ENCODE measurements at regions not wholly inside any gene's neighbourhood (a gene's known extent, or its start where the extent isn't known, plus 50 kb on each side); places are given as distances from the start of the nearest gene placed in this dataset.
"Not testable (repeated sequence)": the region's sequence is repeated elsewhere in the genome, so short reads cannot be mapped to it uniquely, and the experiment has no call there.

DNA sequence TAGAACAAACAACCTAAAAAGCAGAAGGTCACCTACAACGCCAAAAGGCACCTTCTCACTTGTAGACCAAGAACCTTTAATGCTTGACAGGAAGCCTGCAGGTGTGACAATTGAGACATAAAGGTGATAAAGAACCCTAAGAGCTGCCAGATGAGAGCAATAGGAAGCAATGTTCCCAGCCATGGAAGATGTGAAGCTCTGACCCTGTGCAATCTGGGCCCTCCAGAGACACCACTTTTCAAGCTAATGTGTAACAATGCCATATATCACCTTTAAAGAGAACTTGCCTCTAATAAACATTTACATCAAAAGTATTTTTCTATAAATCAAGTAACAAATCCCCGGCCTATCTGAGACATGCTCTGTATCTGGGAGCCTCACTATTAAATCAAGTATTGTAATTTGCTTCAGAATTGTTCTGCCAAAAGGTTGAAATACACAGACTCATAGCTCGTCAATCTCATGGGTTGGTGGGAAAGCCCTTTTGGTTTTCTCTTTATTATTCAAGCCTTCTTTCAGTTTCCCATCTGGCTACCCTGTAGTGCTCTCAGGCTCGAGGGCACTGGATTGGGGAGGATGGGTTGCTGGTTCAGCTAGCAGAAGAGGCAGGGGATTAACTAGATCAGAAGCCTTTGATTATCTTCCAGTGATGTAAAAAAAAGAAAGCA lies 368.9 kb downstream of the BUD13 start:
- DNase-seq, result no peak

DNA sequence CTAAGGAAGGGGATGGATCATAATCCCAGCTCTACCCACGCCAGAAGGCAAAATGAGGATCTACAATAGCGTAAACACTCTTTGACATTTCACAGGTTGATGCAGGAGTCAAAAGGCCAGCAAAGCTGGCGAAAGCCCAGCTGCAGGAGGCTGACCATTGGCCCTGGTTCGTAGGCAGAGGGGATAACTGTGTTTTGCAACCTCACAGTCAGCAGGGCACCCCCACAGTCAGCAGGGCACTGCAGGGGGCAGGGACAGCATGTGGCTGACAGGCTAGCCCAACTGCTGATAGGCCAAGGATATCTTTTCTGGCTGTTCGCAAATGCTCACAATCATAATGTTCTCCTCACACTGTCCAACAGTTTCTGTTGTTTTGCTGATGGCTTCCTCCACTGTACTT lies 372.7 kb downstream of the BUD13 start:
- no peak for DNase-seq

DNA sequence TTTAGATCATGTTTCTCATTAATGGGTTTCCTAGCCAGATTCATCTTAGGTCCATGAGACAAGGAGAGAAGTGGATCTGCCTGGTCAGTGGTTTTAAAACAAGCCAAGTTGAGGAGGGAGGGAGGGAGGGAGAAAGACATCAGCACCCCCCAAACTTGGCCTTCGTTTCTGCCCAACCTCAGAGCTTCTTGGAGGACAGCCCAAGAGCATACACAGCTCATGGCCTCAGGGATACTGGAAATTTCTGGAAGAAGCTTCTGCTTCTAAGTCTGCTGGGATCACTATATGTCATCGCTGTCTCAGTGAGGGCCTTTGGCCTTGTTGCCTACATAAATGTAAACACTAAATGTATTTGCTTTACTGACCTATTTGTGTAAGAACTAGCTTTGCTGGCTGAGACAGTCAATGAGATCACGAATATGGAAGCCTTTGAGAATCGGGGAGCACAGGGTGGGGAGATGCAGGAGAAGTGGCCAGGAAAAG lies 375.1 kb downstream of the BUD13 start:
- DNase-seq, result no peak

DNA sequence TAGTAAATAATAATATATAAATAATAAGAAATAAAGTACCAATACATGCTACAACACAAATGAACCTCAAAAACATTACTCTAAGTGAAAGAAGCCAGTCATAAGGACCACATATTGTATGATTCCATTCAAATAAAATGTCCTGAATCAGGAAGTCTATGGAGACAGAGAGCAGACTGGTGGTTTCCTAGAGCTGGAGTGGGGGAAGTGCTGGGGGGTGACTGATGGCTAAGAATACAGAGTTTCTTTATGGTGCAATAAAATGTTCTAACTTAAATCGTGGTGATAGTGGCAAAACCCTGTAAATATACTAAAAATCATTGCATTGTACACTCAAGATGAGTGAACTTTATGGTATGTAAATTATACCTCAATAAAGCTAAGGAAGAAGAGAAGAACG lies 376.5 kb downstream of the BUD13 start:
- DNase-seq, result no peak

DNA sequence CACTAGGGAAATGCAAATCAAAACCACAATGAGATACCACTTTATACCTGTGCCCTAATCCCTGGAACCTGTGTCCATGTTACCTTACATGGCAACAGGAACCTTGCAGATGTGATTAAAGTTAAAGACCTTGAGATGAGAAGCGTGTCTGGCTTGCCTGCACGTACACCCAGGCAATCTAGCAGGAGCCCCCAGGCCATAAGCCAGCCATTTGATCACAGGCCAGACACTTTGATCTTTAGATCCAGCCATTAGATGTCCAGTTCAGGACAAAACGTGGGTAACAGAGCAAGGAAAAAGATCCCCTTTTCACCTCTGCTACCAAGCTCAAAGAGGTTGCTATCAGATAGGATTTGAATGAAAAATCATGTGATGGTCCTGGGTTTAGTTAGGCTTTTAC lies 378.8 kb downstream of the BUD13 start:
- no peak for DNase-seq

DNA sequence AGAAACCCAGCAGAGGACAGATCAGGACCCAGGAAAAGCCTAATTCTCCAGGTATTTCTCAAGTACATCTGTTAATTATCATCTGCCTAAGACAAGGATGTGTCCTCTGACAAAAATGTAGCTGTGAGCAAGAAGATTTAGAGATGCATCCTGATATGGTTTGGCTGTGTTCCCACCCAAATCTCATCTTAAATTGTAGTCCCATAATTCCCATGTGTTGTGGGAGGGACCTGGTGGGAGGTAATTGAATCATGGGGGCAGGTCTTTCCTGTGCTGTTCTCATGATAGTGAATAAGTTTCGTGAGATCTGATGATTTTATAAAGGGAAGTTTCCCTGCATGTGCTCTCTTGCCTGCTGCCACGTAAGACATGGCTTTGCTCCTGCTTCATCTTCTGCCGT lies 381.8 kb downstream of the BUD13 start:
- DNase-seq, result no peak

DNA sequence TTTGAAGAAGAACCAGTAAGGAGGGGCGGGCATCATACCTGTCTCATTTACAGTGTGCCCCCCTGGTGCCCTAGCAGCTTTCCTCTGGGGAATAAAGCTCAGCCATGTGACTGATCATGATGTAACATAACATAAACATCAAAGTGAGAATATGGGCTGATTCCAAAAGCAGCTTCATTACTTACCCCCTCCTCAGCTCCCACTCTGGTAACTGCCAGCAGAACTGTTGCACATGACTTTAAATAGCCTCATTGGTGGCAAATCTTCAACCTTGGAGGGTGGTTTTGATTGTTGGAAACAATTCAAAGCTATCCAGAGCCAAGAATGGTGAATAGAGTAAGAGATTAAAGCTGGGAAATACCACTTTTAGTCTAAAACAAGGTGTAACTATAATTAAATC lies 384.6 kb downstream of the BUD13 start:
- DNase-seq, result no peak

DNA sequence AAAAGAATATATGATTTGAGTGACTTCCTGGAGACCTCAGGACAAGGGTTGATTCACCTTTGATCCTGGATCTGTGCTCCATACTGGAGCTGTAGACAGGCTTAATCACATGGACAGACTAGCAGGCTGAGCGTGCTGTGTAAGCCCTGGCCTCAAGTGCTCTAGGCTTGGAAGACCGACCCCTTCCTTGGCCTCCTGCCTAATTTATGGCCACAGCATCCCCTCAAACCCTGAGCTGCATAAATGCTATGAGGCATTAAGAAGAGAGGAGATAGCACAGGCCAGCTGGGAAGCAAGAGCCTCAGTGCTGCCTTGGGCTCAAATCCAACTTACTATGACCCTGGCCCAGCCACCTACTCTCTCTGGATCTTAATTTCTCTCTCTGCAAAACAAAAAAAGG lies 385.1 kb downstream of the BUD13 start:
- no peak for DNase-seq

DNA sequence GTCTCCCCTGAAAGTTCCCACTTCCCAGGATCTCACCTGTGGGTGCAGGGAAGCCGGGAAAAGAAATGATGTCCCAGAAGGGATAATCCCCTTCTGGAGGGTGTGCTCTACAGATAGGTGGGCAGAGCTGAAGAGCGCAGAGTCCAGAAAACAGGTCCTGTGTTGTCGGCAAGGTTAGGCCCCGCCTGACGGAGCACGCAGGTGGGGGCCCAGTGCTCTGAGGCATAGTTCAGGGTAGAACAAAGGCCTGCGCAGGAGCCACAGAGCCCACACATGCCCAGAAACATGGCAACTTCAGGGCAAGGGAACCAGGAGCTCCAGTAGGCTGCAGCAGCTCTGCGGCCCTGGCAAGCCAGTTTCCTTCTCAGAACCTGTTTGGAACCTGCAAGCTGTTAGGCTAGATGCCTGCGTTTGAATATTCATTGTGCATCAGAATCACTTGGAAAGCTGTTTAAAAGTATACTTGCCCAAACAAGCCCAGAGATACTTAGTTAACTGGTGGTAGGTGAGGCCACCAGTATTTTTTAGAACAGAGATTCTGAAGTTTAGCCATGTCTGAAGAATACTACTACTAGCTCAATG lies 386.6 kb downstream of the BUD13 start:
- DNase-seq, result no peak

DNA sequence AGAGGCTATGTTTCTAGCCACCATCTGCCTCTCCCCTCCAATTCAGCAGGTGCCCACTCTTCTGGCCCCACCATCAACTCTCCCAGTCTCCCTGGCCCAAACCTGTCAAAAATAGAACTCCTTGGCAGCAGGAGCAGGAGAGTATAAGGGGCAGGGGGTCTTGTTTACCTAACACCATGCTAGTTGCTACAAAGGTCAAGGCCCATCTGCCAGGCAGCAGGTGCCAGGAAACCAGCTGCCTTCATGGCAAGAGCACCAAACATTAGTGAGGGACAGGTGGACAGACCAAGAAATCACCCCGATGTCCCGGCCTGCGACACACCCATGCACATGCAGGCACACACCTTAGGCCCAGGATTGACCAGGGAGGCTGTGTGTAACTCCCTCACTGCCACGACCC lies 387.9 kb downstream of the BUD13 start:
- DNase-seq, result no peak

DNA sequence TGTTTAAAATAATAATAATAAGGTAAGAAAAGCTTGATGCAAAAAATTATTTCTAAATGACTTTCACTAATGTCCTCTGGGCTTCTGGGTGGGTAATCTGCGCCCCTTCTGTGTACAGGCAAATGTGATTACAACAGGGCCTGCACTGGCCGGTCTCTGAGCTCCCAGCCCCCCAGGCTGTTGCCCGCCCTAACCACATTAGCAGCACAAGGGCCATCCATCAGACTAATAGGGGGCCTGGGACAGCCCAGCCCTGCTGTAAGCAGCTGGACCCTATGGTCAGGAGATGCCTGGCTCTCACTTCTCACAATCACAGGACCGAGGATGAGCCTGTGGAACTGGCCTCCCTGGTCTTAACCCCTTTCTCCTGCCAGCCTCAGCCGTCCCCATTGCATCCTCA lies 388.4 kb downstream of the BUD13 start:
- no peak for DNase-seq

DNA sequence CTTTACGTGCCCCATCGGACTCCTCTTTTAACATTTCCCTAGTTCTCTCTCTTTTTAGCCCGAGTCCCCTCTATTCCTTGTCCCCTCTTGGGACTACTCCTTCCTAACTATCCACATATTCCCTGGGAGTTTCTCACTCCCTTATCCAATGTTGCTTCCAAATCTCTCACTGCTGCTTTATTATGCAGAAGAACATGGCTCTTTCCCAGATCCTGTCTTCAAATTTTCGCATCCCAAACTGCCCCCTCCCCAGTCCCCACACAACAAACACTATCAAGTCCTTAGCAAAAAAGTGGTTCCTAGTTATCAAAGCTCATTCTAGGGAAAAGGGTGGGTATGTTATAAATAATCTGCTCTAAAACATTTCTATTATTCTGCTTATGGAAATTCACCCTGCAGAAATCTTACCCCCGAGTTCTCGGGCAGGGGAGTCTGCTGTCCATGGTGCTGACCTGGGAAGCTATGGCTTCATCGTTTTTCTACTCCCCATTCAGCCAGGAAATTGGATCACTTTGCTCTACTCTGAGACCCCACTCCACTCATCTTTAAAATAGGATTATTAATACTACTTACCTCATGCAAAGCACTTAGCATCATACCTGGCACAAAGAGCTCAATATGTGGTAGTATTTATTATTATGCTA lies 393.5 kb downstream of the BUD13 start:
- DNase-seq, result no peak

DNA sequence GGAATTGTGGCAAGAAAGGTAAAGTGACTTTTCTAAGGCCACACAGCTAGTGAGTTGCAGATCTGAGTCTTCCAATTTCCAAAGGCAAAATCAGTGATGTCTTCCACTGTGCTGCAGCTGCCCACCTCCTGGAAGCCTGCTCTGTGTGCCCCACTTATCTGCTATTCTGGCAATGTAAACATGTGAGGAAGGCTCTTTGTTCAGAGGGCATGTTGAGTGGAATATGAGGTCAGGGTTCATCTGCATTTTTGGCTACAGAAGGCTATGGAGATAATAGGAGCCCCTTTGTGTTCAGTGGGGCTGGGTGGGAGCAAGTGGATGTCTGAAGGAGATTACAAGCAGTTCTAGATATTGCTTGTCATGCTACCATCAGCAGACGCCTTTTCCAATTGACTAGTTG lies 396.2 kb downstream of the BUD13 start:
- no peak for DNase-seq

DNA sequence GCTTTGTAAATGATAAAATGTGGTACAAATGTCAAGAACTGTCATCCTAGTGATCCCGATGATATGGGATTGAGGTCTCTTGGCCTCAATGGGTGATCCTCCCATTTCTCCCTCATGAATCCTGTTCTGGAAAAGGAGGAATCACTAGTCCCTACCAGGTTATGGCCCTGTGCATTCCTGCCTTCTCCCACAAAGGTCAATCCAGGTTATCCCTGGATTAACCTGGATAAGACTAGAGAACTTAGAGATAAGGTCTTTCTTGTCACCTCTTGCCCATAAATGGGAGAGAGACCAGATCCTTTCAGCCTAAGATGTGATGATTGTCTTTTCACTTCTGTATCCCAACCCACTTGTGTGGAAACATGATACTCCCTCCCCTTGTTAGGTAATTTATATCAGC lies 396.7 kb downstream of the BUD13 start:
- no peak for DNase-seq

DNA sequence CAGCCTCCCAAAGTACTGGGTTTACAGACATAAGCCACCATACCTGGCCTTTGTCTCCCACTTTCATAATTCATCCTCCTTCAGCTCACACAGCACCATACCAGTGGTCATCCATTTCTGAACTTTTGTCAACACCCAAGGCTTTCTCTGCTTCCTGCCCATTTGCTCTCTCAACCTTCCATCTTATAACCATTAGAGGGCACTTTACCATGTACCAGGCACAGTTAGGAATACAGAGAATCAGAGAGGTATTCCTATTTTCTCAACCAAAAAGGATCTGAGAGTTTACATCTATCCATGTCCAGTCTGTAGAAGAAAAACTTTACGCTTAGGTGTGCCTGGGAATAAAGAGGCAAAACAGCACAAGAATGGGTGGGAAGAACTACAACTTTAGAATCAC lies 397.6 kb downstream of the BUD13 start:
- no peak for DNase-seq

DNA sequence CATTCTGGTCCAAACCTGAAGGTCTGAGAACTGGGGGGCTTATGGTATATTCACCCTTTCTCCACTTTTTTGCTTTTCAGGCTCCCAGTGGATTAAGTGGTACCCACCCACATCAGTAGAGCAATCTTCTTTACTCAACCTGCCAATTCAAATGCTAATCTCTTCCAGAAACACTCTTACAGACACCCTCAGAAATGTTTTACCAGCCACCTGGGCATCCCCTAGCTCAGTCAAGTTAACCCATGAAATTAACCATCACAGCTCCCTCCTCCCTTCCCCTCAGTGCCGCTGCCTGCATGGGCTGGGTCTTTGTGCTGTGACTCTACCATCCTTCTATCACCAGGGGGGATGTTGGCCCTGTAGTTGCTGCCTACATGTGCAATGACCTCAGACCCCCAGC lies 398.7 kb downstream of the BUD13 start:
- no peak for DNase-seq

DNA sequence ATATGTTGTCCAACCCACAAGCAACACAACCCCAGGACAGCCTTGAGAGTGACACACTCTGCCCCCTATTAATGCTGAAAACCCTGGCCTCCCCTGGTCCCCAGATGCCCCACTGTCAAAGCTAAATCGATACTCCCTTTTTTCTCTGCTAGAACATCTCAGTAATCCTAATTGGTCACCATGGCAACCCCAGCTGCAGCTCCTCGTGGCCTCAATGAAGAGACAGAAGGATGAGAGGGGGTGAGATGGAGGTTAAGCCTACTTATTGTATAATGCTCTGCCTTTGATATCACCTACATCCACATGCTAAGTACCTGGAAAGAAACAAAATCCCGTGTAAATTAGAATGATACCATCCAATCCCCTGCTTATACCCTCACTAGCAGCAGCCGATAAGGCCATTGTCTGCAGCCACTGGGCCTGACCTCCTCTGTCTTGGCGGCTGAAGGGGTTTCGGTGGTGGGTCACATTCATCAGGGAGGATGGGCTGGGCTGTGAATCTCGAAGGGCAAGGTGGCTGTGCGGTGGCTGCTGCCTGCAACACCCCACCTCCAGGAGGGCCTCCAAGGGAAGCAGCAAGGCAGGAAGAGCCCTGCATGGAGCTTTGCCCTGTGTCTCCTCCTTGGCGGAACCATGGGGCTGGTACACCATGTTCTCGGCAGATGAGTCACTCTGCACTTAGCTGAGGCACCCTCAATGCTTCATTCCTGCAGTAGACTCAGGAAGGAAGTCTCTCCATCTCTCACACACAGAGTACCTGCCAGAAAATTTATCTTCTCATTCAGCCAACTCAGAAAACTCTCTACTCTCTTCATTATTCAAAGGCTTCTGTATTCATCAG lies 399.5 kb downstream of the BUD13 start:
- no peak for DNase-seq

DNA sequence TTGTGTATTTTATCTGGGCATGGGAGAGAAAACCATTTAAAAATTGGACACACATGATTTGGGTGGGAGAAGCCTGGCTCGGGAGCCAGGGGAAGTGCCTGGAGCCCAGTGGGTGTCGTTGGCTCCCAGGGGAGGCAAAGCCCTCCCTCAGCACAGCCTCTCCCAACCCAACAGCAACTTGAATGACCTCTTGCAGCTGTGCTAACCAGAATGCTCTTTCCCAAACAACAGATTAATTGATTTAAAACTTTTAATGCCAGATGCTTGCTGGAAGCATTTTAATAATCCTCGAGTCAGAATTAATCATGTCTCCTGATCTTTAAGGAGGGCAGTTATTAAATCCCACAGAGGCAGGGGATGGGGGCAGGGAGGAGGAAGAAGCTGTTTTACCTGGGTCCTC lies 401.6 kb downstream of the BUD13 start:
- DNase-seq, result no peak

DNA sequence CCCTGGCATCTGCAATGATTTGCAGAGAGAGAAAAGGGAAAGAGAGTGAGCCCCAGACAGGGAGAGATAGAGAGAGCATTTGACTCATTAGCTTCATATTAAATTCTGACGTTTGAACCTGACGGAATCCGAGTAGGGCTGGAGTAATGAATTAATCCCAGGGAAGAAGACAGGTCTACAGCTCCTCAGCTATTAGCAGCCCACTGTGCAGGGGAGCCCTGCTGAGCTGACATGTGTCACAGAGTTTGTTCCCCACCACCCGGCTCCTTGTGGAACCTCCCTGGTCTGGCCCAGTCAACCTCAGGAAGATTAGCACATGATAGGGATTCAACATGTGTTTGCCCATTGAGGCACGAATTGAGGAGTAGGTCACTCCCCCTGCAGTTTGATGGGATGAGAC lies 404.0 kb downstream of the BUD13 start:
- no peak for DNase-seq

DNA sequence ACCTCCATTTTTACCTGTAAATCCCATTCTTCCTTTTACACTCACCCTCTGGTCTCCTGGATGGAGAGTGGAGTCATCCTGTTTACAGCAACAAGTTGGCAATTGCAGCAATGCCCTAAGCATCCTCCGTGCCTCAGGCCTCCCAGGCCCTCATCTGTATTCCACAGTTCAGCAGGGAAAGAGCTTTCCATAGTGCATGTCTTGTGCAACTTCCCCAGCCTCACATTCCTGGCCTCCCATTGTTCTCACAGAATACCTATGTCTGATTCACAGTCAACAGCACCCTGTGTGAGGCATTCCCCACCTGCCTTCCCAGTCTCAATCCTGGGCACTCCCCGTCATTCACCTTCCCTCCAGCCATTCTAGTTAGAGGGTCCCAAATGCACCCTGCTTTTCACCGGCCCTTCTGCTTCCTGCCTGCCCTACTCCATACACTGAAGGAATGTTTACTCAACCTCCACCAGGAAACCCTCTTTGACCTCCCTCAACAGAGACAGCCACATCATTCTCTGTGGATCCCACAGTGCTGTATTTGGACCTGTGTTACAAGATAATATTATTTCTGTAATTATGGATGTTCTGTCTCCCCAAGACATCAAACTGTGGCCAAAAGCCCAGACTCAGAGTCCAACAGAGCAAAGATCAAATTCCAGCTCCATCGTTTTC lies 405.7 kb downstream of the BUD13 start:
- DNase-seq, result no peak

DNA sequence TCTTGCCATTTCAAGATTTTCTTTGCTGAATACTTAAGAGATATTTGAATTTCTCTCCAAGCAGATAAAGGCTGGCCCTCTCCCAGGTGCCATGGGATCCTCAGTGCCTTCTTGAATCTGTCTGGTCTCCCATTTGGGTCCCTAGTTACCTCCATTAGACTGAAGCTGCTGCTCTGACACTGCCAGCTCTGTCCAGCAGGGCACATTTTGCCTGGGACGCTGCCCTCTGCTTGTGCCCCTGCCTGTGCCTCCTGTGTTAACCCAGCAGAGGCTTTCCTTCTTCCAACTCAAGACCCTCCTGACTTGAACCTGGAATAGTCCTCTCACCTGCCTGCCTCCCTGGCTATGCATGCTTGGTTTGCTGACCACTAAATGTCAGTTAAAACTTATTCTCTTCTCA lies 406.3 kb downstream of the BUD13 start:
- no peak for DNase-seq

DNA sequence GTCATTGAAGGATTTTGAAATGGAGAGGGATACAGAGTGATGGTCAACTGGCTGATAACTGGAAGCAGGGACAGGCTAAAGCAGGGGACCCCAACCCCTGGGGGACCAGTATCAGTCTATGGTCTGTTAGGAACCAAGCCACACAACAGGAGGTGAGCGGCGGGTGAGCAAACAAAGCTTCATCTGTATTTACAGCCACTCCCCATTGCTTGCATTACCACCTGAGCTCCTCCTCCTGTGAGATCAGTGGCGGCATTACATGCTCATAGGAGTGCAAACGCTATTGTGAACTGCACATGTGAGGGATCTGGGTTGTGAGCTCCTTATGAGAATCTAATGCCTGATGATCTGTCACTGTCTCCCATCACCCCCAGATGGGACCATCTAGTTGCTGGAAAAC lies 407.9 kb downstream of the BUD13 start:
- DNase-seq, result not testable (repeated sequence)

DNA sequence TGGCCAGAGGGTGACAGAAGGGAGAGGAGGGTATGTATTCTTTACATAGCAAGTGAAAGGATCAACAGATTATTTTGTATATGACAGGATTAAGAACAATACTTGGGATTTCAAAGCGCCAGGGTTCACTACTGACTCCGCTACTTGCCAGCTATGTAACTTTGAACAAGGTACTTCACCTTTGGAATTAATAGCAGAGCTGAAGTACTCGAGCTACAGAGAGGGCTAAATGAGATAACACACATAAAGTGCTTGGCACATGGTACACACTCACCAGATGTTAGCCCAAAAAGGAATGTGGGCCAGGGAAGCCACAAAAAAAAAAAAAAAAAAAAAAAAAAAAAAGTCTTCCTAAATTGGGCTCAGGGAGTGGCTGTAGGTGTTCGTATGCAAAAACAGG lies 408.4 kb downstream of the BUD13 start:
- no peak for DNase-seq

Data from inflammatory macrophage treated with lipopolysaccharide for 4 hours (primary cell).